Mammary epithelial cell (primary cell): ENCODE measurements at regions not wholly inside any gene's neighbourhood (a gene's known extent, or its start where the extent isn't known, plus 50 kb on each side); places are given as distances from the start of the nearest gene placed in this dataset.

Experiments used
- CTCF ChIP-seq, 2 donors: IDR thresholded peaks in 1 of 2; conservative IDR thresholded peaks in 1 of 2; 2 replicates each; pipeline ENCODE4 v1.5.1; 2011 to 2012; ENCODE audit warnings: inconsistent platforms in 2 of 2, low read length in 2 of 2, mild to moderate bottlenecking in 2 of 2, control low read depth in 1 of 2, low read depth in 1 of 2; ENCODE audit not compliant: insufficient read depth in 1 of 2; ENCODE audit errors: extremely low read depth in 1 of 2
- EZH2 ChIP-seq: IDR thresholded peaks from 2 replicates; pipeline ENCODE4 v1.6.1; 2012; ENCODE audit warnings: low read length, inconsistent platforms, borderline replicate concordance

- no peak for TF ChIP-seq CTCF (conservative IDR thresholded peaks at IDR 0.05 in 1 of 2, IDR thresholded peaks at IDR 0.05 in 1 of 2; ENCODE audit: extremely low read depth in 1 of 2, insufficient read depth in 1 of 2, low read depth in 1 of 2, low read length in 2 of 2)
- TF ChIP-seq EZH2, result no peak
These were observed 1270.9 kb downstream of the TYW1 start for GRCh38 chr7:68267486-68267885.
